HG03280 (cell line): ENCODE measurements at regions not wholly inside any gene's neighbourhood (a gene's known extent, or its start where the extent isn't known, plus 50 kb on each side); places are given as distances from the start of the nearest gene placed in this dataset.
A peak's percentile ranks its signal among the peaks of the same experiment; 100 is the strongest.
"Not testable (repeated sequence)": the region's sequence is repeated elsewhere in the genome, so short reads cannot be mapped to it uniquely, and the experiment has no call there.

Source experiments
- ATAC-seq: cut with Tn5 transposase; IDR thresholded peaks from one replicate; pipeline ENCODE4 v1.9.1; 2021; ENCODE audit warnings: mild to moderate bottlenecking, moderate library complexity; ENCODE audit not compliant: unreplicated experiment

- ATAC-seq: no peak
These were observed 167.1 kb upstream of the FUT9 start for GRCh38 chr6:95848717-95849116.

- ATAC-seq: no peak
These were observed 158.9 kb upstream of the FUT9 start for GRCh38 chr6:95856876-95857364.

GRCh38 chr6:95865857-95866256 is 149.9 kb upstream of the FUT9 start:
- no peak for ATAC-seq

GRCh38 chr6:95866732-95867131 is 149.0 kb upstream of the FUT9 start:
- peak; percentile 63 for ATAC-seq

GRCh38 chr6:95867205-95867604 is 148.6 kb upstream of the FUT9 start:
- ATAC-seq: no peak

GRCh38 chr6:95877480-95877879 is 138.3 kb upstream of the FUT9 start:
- no peak for ATAC-seq

GRCh38 chr6:95879856-95880255 is 135.9 kb upstream of the FUT9 start:
- ATAC-seq: no peak

GRCh38 chr6:95882371-95882770 is 133.4 kb upstream of the FUT9 start:
- ATAC-seq: no peak

- ATAC-seq: not testable (repeated sequence)
These were observed 127.1 kb upstream of the FUT9 start for GRCh38 chr6:95888711-95889110.

- no peak for ATAC-seq
These were observed 110.6 kb upstream of the FUT9 start for GRCh38 chr6:95905132-95905531.

- ATAC-seq: no peak
These were observed 98.7 kb upstream of the FUT9 start for GRCh38 chr6:95917034-95917433.

GRCh38 chr6:95923518-95923917 is 92.3 kb upstream of the FUT9 start:
- peak; percentile 57 for ATAC-seq

GRCh38 chr6:95935736-95936135 is 80.0 kb upstream of the FUT9 start:
- no peak for ATAC-seq

- no peak for ATAC-seq
These were observed 68.9 kb upstream of the FUT9 start for GRCh38 chr6:95946906-95947305.

- ATAC-seq: no peak
These were observed 67.5 kb upstream of the FUT9 start for GRCh38 chr6:95948324-95948723.

- ATAC-seq: no peak
These were observed 65.8 kb upstream of the FUT9 start for GRCh38 chr6:95949985-95950384.

- no peak for ATAC-seq
These were observed 57.1 kb upstream of the FUT9 start for GRCh38 chr6:95958686-95959085.

GRCh38 chr6:95959261-95959660 is 56.5 kb upstream of the FUT9 start:
- no peak for ATAC-seq
